ENCODE measurements at regions not wholly inside any gene's neighbourhood (a gene's known extent, or its start where the extent isn't known, plus 50 kb on each side); places are given as distances from the start of the nearest gene placed in this dataset.
A peak's percentile ranks its signal among the peaks of the same experiment; 100 is the strongest.

GRCh38 chr15:24752354-24752753, 76.8 kb downstream of the NPAP1 start:
- H2BK120ac ChIP-seq (ENCODE audit: low read depth, low read length, poor library complexity, severe bottlenecking) = no peak overlapping the region
- H3K27me3 Mint-ChIP-seq (ENCODE audit: low read depth) = peaks cover 5% of the 10 kb centered on the region
- no peak overlapping the region for H2BK20ac ChIP-seq (ENCODE audit: low read depth, low read length, poor library complexity, severe bottlenecking)
- H3K36me3 Mint-ChIP-seq (ENCODE audit: insufficient read depth in 1 of 3, low read depth in 3 of 3) = peaks cover 3 to 10% (median 9%) of the 10 kb centered on the region in 3 experiments; a peak in 6 of 7 replicates
- no peak overlapping the region for H3K9ac ChIP-seq (ENCODE audit: extremely low read depth, insufficient read length, low read length)
- H3K27me3 ChIP-seq (ENCODE audit: insufficient read depth, low read length) = no peaks in the 10 kb centered on the region
- H3K27ac Mint-ChIP-seq = no peak overlapping the region
- no peak overlapping the region for H2BK5ac ChIP-seq (ENCODE audit: insufficient read length, low read length)
- no peak overlapping the region for H3K23ac ChIP-seq (ENCODE audit: insufficient read length, low read depth, low read length)
- peaks cover 31% of the 10 kb centered on the region for H3K9me3 ChIP-seq (ENCODE audit: control insufficient read depth, low read depth, low read length)
- no peak overlapping the region for H4K8ac ChIP-seq (replicated peaks; ENCODE audit: insufficient read length, low read depth, low read length)
- H3K4me1 Mint-ChIP-seq = peaks cover 22 to 30% of the 10 kb centered on the region in 2 experiments
- H3K27ac ChIP-seq (ENCODE audit: insufficient read length, low read depth, low read length) = no peak overlapping the region
- DNase-seq = peak; percentile 43
- no peak overlapping the region for H3K4ac ChIP-seq (ENCODE audit: low read depth, low read length)
- no peak overlapping the region for H3T11ph ChIP-seq (ENCODE audit: low read length)
- no peak overlapping the region for H2BK15ac ChIP-seq (ENCODE audit: low read depth, low read length)
- H3K79me2 ChIP-seq (ENCODE audit: insufficient read depth, low read length) = no peaks in the 10 kb centered on the region
- H2BK12ac ChIP-seq (ENCODE audit: insufficient read length, low read depth, low read length) = no peak overlapping the region
- H4K20me1 ChIP-seq (ENCODE audit: control insufficient read depth, insufficient read depth, insufficient read length) = no peaks in the 10 kb centered on the region
- H4K91ac ChIP-seq (ENCODE audit: insufficient read length, low read depth, low read length) = no peak overlapping the region
- no peak overlapping the region for H4K5ac ChIP-seq (ENCODE audit: insufficient read length, low read depth, low read length)
- no peaks in the 10 kb centered on the region for H3K23me2 ChIP-seq (ENCODE audit: insufficient read length, low read depth, low read length, poor library complexity, severe bottlenecking)
- no peaks in the 10 kb centered on the region for H3K79me1 ChIP-seq (ENCODE audit: insufficient read depth, low read depth, low read length, poor library complexity, severe bottlenecking)
- no peak overlapping the region for H3K18ac ChIP-seq (ENCODE audit: insufficient read length, low read depth, low read length)
- H2AFZ ChIP-seq (ENCODE audit: low read length) = no peak overlapping the region
- H3K56ac ChIP-seq (ENCODE audit: insufficient read length, low read depth, low read length) = no peak overlapping the region
- H3K14ac ChIP-seq (ENCODE audit: insufficient read depth, low read length) = no peak overlapping the region
- WGBS (ENCODE audit: extremely low coverage, insufficient read length, low lambda C conversion rate) = no CpG with 5 or more reads among the region's 3 CpGs
- no peak overlapping the region for H2AK5ac ChIP-seq (ENCODE audit: insufficient read length, low read length)
- H3K4me3 Mint-ChIP-seq = no peak overlapping the region
- H3K4me1 ChIP-seq (ENCODE audit: insufficient read depth, low read length) = no peaks in the 10 kb centered on the region; the same call in 1 of the 2 replicates
- peaks cover 67 to 72% of the 10 kb centered on the region in 2 experiments for H3K9me3 Mint-ChIP-seq
- H3K4me2 ChIP-seq (ENCODE audit: insufficient read depth, insufficient read length, low read length) = no peak overlapping the region
- no peak for TF ChIP-seq CTCF (conservative IDR thresholded peaks at IDR 0.05)

Data from H9 (cell line).